ENCODE measurements at regions not wholly inside any gene's neighbourhood (a gene's known extent, or its start where the extent isn't known, plus 50 kb on each side); places are given as distances from the start of the nearest gene placed in this dataset.
A peak's percentile ranks its signal among the peaks of the same experiment; 100 is the strongest.

GRCh38 chr22:48099671-48100070 is 1337.2 kb downstream of the TBC1D22A start:
- no peak for TF ChIP-seq CTCF (IDR thresholded peaks at IDR 0.05; ENCODE audit: extremely low read depth, missing control alignments)

GRCh38 chr22:48099251-48099650 is 1336.8 kb downstream of the TBC1D22A start:
- TF ChIP-seq CTCF (IDR thresholded peaks at IDR 0.05; ENCODE audit: extremely low read depth, missing control alignments) = no peak
- DNase-seq (ENCODE audit: low spot score) = no peak

More at GRCh38 chr22:48099671-48100070, 1337.2 kb downstream of the TBC1D22A start:
- DNase-seq (ENCODE audit: low spot score) = no peak

GRCh38 chr22:48098921-48099245 is 1336.4 kb downstream of the TBC1D22A start:
- DNase-seq (ENCODE audit: low spot score) = no peak
- TF ChIP-seq CTCF (IDR thresholded peaks at IDR 0.05; ENCODE audit: extremely low read depth, missing control alignments) = no peak

- no peak for TF ChIP-seq CTCF (IDR thresholded peaks at IDR 0.05; ENCODE audit: extremely low read depth, missing control alignments)
- peak; percentile 87 for DNase-seq (ENCODE audit: low spot score)
These were observed 1335.9 kb downstream of the TBC1D22A start for GRCh38 chr22:48098243-48098920.

- DNase-seq (ENCODE audit: low spot score) = no peak
- TF ChIP-seq CTCF (IDR thresholded peaks at IDR 0.05; ENCODE audit: extremely low read depth, missing control alignments) = no peak
These were observed 1335.3 kb downstream of the TBC1D22A start for GRCh38 chr22:48097723-48098122.

- TF ChIP-seq CTCF (IDR thresholded peaks at IDR 0.05; ENCODE audit: extremely low read depth, missing control alignments) = no peak
- DNase-seq (ENCODE audit: low spot score) = no peak
These were observed 1334.6 kb downstream of the TBC1D22A start for GRCh38 chr22:48096851-48097665.

- DNase-seq (ENCODE audit: low spot score) = no peak
- TF ChIP-seq CTCF (IDR thresholded peaks at IDR 0.05; ENCODE audit: extremely low read depth, missing control alignments) = no peak
These were observed 1334.0 kb downstream of the TBC1D22A start for GRCh38 chr22:48096411-48096810.

Data from GM20000 (cell line).